Colonic mucosa (tissue), 4 donors: ENCODE measurements at regions not wholly inside any gene's neighbourhood (a gene's known extent, or its start where the extent isn't known, plus 50 kb on each side); places are given as distances from the start of the nearest gene placed in this dataset.

Experiments
- DNase-seq: peaks from one replicate; pipeline ENCODE4 v3.0.0-alpha.2; 2020
- H3K27ac ChIP-seq: fragments of 200-600 bp; one replicate; pipeline ENCODE4 v1.8.0; 2021
- H3K27me3 ChIP-seq: fragments of 200-600 bp; one replicate; pipeline ENCODE4 v1.8.0; 2021
- H3K36me3 ChIP-seq: fragments of 200-600 bp; one replicate; pipeline ENCODE4 v1.8.0; 2021
- H3K4me1 ChIP-seq: fragments of 200-600 bp; one replicate; pipeline ENCODE4 v1.8.0; 2021; ENCODE audit warnings: mild to moderate bottlenecking
- H3K4me3 ChIP-seq: fragments of 200-600 bp; one replicate; pipeline ENCODE4 v1.8.0; 2021
- H3K9ac ChIP-seq, 2 donors: one replicate each; pipeline ENCODE4 v1.7.0; 2013; ENCODE audit warnings: control low read depth in 2 of 2, low read depth in 2 of 2, low read length in 2 of 2
- H3K9me3 ChIP-seq: fragments of 200-600 bp; one replicate; pipeline ENCODE4 v1.8.0; 2021
- intact Hi-C: fragments of 100-400 bp; cut with DNase I; formaldehyde crosslinking; loops from one replicate; pipeline ENCODE4 v1.14.1; 2022
- TF ChIP-seq, protein P1 (sequence below): fragments of 200-600 bp; IDR thresholded peaks from one replicate; pipeline ENCODE4 v1.8.0; 2022; ENCODE audit warnings: antibody characterized with exemption, mild to moderate bottlenecking
- donor health status: healthy.
- donor health status: DM: no; HTN: no; CAD: no.
- donor health status: DM: no; HTN: no; CAD: no.

GRCh38 chr9:97802276-97802675 lies 50.8 kb upstream of the FOXE1 start:
- H3K4me1 ChIP-seq = no peaks in the 10 kb centered on the region
- DNase-seq = no peak
- TF ChIP-seq, protein P1, sequence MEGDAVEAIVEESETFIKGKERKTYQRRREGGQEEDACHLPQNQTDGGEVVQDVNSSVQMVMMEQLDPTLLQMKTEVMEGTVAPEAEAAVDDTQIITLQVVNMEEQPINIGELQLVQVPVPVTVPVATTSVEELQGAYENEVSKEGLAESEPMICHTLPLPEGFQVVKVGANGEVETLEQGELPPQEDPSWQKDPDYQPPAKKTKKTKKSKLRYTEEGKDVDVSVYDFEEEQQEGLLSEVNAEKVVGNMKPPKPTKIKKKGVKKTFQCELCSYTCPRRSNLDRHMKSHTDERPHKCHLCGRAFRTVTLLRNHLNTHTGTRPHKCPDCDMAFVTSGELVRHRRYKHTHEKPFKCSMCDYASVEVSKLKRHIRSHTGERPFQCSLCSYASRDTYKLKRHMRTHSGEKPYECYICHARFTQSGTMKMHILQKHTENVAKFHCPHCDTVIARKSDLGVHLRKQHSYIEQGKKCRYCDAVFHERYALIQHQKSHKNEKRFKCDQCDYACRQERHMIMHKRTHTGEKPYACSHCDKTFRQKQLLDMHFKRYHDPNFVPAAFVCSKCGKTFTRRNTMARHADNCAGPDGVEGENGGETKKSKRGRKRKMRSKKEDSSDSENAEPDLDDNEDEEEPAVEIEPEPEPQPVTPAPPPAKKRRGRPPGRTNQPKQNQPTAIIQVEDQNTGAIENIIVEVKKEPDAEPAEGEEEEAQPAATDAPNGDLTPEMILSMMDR = no peak
- no peak overlapping the region for H3K9ac ChIP-seq
- H3K9me3 ChIP-seq = no peaks in the 10 kb centered on the region
- no peak overlapping the region for H3K27ac ChIP-seq
- peaks cover 11% of the 10 kb centered on the region for H3K27me3 ChIP-seq
- H3K36me3 ChIP-seq = no peaks in the 10 kb centered on the region
- intact Hi-C loops = no loop called here
- no peak overlapping the region for H3K4me3 ChIP-seq

DNA sequence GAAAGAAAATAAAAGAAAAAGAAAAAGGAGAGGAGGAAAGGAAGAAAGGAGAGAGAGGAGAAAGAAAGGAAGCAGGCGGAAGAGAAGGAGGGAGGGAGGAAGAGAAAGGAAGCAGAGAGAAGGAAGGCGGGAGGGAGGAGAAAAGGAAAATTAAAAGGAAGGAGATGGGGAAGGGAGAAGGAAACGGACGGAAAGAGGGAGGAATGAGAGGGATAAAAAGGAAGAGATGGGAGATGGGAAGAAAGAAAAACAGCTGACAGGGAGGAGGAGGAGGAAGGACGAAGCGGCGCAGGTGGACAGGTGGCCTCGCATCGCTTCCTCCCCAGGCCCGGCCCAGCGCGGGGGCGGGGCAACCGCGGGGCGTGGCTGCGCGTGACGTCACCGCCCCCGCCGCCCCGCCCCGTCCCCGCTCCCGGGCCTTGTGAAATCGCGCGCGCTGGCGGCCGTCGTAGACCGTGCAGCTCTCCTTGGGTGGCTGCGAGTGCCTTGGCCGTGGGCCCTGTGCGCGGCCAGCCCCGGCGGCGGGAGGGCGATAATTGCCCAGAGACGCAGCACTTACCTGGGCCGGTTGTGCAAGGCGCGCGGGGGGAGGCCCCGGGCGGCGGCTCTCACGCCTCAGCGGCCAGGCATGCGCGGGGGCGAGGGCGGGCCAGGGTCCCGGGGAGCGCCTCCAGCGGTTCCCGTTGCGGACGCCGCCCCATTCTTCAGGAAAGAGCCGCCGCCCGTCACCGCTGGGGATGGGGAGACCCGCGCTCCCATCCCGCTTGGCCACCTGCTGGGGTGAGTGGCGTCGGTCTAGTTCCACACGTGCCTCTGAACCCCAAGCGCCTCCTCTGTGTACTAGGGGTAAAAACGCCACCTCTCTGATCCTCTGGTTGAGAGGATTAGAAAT lies 49.6 kb upstream of the FOXE1 start:
- H3K9me3 ChIP-seq = no peaks in the 10 kb centered on the region
- peak overlapping the region; percentile 51 to 52 for H3K9ac ChIP-seq
- peak; percentile 74 for DNase-seq
- peak overlapping the region; percentile 35 for H3K4me3 ChIP-seq
- no peaks in the 10 kb centered on the region for H3K36me3 ChIP-seq
- H3K27me3 ChIP-seq = peaks cover 11% of the 10 kb centered on the region
- TF ChIP-seq, protein P1 = no peak
- intact Hi-C loops = no loop called here
- H3K4me1 ChIP-seq = no peaks in the 10 kb centered on the region
- H3K27ac ChIP-seq = no peak overlapping the region
